T-helper 2 cell (primary cell): ENCODE measurements at regions not wholly inside any gene's neighbourhood (a gene's known extent, or its start where the extent isn't known, plus 50 kb on each side); places are given as distances from the start of the nearest gene placed in this dataset.

Source experiments
- DNase-seq, 5 experiments: peaks; one replicate each; pipeline versions ENCODE4 v3.0.0 to v3.0.0-alpha.2; 2012 to 2022

DNA sequence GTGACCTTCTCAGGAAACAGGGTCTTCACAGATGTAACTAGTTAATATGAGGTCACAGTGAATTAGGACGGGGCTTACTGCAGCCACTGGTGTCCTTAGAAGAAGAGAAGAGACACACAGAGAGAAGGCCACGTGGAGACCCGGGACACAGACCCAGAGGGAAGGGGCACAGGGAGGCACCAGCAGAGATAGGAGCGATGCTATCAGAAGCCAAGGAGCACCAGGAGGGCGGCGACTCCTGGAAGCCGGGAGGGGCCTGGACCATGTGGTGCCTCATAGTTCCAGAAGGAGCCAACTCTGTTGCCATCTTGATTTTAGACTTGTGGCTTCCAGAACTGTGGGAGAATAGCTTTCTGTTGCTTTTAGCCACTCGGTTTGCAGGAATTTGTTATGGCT, 505.9 kb downstream of the TCERG1L start:
- no peak for DNase-seq

DNA sequence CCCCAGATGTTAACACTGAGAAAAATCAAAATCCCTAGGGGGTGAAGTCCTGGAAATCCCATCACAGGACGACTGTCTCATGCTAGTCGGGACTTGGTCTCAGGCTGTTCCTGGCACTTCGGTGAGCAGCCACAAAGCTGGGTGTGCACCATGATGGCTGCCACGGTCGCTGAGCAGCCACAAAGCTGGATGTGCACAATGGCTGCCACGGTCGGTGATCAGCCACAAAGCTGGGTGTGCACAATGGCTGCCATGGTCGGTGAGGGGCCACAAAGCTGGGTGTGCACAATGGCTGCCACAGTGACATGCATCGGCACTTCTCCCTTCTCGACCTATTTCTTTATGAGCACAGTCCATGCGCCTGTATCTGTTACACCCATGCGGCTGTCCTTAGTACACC, 505.1 kb downstream of the TCERG1L start:
- DNase-seq, result no peak

DNA sequence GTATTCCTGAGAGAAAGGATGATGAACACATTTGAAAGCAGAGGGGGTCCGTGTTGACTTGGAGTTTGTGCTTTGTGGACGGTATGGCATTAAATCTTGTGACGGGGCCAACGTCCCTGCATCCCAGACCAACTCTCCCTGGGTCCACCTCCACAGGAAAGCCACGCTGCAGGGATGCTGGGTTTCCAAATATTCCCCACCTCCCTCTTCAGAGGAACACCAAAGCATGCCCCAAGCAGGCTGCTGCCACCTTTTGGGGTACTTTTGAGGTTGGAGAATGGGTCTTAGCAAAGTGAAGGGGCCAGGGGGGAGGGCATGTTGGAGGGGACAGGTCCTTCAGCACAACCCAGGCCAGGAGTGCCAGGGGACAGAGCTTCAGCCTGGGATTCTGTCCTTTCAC, 504.4 kb downstream of the TCERG1L start:
- DNase-seq, result no peak

DNA sequence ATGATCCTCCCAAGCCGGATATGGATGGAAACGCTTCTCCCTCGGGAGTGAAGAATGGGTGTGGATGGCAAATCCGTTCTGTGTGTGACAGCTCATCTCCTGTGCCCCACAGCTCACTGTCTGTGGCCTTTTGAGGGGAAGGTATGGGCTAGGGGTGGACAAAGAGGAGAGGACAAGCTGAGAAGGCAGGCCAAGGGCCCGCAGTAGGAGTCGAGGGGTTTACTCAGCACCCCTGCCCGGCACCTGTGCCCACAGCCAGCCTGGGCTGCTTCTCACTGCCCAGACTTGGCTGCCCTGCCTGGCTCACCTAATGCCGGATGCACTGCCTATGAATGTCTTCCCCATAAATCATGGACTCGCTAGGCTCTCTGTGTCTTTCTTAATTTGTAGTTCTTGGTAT, 503.8 kb downstream of the TCERG1L start:
- no peak for DNase-seq

DNA sequence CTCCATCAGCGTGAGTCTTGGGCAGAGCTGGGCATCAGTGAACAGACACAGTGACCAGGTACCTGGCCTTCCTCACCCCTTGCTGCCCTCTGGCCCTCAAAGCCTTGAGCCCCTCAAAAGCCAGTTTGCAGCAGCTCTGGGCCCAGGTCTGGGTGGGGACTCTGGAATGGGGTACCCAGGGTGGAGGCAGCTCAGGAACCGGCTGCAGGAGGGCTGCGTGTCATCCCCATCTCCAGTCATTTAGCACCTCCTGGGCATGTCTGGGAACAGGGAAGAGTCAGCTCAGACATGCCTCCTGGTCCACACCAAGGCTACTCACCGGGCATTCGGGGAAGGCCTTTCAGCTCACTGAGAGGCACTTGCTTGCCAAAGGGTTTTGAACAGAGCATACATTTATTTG, 503.3 kb downstream of the TCERG1L start:
- no peak for DNase-seq

DNA sequence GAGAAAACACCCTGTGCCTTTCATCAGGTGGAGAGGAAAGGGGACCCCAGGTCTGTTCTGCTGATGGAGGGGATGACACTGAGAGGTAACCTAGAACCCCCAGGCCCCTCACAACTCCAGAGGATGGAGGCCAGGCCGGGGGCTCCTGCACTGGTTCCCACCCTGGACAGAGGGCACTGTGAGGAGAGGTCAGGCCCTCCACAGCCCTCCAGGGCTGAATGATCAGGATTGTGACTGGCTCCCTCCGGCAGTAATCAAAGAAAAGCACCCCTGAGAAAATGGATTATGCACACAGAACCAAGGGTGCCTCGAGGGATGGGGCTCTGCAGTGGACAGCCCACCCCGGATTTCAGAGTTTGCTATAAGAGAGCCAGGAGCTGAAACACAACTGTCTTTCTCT, 502.8 kb downstream of the TCERG1L start:
- DNase-seq, result no peak

DNA sequence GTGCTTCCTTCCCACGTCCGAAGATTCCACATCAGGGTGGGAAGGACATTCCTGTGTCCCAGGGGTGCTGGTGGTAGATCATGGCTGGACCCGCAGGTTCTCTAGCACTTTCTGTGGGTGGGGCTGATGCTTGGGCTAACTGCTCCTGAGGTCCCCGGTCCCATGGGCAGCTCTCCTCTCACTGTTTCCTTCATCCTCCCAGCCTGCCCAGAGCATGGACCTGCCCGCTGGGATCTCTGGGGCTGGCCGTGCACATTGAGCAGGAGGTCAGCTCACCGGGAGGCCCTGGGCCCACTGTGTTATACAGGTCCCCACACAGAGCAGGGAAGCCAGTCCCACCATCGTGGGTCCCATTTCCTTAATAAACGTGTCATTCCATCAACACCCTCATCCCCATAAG, 502.3 kb downstream of the TCERG1L start:
- no peak for DNase-seq

DNA sequence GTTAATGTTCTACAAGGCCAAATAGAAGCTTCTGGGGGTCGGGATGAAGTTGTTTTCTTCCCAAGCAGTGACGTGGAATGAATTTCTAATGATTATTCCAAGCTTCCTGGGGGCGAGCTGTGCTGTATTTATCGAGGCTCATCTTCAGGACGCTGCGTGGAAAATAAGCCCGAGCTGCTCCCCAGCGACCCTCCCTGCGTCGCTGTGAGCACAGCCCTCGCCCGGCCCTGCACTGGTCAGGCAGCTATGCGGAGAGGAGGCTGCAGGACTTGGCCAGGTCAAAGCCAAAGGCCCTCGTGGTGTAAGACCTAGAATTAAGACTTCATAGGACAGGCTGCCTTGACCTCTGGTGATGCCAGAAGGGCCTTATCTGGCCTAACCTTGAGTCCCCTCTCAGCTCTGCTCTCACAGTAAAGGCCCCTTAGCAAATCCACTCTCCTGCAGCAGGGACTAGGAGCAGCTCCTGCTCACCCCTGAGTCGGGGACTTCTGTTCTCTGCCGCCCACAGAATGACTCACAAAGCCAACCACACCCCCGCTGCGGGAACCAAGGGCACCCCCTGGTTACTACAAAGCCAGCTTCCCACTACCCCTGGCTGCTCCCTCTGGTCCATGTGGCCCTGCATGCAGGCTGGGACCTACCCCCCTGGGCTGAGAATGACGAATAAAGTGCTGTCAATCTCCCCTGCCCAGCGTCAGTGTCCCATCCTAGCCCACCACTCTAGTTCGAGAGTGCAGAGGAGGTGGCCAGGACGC, 501.6 kb downstream of the TCERG1L start:
- no peak for DNase-seq

DNA sequence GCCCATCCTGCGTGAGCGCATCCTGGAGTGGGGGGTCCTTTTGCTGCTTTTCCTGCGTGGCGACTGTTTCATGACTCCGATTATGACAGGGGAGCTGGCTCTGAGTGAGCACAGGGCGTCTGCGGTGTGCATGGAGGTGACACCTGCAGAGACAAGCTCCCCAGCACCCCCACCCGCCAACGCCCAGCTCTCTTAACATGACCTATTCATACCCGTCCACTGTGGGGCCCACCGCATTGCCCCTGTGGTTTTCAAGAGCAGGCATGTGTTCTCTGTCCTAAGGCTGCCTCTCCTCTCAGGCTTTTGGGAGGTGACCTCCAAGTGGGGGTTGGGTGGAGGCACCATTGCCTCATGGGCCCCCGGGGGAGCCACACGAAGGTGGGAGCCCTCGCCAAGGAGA, 500.7 kb downstream of the TCERG1L start:
- no peak for DNase-seq

DNA sequence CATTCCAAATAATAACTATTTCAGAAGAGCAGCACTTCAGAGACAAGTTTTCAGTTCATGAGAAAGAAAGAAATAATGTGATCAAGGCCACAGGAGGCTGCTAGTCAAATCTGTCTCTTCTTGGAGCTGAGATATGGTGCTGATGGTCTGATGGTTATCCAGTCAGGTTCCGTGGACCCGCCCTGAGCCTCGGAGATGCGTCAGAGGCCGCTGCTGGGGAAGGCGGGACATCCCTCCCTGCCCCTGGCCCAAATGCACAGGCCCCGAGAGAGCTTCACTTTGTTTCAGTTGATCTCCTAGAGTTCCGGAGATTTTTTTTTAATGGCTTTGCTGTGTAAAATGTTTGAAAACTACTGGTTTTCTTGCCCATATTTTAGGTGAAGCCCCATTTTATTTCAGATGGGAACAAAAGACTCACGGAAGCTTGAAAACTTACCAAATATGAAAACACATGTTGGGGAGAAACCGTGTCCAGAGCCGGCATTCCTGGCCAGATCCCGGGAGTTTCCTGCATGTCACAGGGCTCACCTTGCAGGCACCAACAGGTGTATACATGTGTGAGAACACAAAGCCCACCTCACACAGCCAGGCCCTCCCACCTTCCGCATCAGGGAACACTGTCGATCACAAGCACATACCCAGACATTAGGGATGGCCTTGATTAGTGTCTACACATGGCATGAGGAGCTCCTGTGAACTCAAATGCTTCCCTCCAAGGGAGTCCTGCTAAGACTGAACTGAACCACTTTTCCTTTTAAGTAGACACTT, 499.0 kb downstream of the TCERG1L start:
- DNase-seq, result no peak

DNA sequence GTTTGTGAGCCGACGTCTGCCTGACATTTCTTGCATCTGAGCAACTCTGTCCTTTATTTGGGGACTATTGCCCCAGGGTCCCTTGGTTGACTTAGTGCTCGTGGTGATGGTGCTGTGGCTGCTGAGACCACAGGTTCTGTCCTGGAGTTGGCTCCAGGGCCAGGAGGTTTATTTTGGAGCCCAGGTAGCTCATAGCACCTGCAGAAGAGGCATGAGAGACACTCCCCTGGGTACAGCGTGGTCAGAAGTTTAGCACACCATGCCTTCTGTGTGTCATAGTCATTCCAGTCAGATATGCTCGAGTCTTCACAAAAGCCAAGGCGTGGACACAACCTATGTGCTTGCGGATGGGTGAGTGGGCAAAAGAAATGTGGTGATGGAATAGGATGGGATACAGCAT, 496.9 kb downstream of the TCERG1L start:
- DNase-seq, result no peak

DNA sequence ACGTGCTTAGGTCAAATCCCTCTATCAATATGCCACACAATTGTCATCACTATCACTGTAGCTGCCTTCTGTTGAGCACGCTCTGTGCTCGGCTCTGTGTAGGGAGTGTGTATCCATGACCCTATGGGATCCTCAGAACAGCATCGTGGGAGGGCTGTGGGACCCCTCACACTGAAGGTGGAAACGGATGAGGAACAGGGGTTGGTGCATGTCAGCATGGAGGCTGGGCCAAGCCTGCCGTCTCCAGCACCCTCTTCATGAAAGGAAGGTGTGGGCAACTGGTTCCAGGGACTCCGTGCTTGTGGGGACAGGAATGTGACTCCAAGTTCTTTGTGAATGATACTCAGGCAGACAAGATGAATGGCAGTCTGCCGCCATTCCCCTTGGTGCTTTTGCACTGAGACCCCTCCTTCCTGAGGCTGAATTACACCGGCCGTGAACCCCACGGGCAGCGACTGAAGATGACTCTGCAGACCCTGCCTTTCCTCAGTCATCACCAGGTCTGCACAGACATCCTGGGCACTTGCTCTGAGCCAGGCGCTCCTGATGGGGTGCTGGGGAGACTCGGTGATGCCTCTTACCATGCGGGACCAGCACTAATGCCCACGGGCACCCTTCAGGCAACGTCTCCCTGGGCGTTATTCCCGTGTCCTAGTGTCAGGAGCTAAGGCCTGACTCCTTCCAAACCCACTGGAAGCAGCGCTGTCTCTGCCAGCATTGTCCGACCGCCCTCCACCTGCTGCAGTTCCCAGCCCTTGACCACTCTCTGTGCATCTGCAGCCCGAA, 495.2 kb downstream of the TCERG1L start:
- no peak for DNase-seq

DNA sequence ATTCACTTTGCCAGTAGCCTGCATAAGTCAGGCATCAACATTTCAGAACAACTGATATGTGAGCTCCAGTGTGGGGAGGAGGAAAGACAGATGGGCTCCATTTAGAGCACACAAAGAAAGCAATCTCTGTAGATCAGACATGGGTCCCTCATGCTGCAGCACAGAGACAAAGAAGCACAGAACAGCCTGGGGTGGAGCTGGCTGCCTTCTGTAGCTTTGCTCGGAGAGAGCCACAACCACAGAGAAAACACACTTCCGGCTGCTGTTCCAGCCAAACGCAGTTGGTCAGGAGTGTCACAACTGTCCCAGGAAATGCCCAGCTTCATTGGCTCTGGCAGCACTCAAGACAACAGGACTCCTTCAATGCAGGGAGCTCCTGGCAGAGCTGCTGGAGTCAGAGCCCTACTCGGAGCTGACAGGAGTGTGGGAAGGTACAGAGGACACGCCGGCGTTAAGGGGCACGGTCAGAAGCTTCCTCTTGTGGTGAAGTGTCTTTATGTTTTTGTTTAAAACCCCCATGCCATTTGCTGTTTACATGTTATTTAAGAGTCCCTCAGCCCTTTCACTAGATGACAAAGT, 494.4 kb downstream of the TCERG1L start:
- no peak for DNase-seq

DNA sequence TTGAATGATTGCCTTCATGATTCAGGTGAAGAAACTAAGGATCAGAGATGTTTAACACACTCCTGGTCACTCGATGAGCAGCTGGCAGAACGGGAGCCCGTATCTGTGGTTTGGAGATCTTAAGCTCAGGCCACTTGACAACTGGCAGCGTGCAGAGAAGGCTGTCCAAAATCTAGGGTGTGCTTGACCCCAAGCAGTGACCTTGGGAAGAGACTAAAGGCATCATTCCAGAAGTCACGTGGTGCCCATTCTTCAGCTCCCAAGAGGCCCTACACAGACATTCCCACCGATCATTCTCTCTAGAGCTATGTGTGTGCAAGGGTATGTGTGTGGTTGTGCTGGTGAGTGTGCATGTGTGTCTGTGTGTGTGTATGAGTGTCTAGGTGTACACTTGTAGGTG, 493.8 kb downstream of the TCERG1L start:
- DNase-seq, result no peak

DNA sequence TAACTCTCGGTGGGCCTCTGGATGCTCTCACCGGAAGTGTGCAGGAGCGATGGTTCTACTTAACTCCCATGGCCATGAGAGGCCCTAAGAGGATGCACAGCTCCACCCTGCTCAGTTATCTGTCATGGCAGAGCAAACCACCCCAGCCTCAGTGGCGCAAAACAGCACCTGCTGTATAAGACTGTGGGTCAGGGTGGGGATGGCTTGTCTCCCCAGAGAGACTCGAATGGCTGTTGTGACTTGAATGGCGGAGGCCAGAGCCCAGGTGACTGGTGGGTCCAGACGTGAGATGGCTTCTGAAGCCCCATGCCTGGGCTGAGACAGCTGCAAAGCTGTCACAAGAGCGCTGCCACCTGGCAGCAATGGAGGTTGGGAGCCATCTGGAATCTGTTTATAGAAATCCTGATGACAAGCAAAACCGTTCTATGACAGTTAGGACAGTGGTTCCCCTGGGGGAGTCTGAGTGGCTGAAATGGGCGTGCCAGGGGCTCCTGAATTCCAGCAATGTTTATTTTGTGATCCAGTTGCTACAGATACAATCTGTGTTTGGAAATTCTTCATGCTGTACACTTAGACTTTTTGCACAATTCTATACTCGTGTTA, 490.5 kb downstream of the TCERG1L start:
- DNase-seq, result no peak

DNA sequence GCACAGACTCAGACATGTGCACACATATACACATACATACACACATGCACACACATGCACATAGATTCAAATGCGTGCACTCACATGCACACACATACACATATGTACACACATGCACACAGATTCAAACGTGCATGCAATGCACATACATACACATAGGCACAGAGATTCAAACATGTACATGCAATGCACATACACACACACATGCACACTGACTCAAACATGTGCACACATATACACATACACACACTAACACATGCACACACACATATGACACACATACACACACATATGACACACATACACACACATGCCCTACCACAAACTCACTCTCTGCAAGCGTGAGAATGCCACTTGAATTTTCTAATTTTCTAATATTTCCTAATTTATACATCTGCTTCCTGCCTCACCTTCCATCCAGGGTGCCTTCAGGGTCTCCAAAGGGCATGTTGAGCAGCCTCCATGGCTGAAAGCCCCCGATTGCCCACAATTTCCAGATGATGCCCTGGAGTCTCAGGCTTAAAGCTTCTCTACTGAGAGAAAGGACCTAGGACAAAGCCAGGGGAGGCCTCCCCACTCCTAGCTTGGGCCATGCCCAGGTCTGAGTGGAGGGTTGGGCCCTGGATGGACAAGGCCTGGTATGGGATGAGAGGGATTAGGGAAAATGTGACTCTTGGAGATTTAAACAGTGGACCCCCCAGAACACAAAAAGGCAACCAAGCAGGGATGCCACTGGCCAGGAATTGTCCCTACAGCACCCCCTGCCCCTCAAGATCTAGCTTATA, 487.1 kb downstream of the TCERG1L start:
- DNase-seq, result no peak

DNA sequence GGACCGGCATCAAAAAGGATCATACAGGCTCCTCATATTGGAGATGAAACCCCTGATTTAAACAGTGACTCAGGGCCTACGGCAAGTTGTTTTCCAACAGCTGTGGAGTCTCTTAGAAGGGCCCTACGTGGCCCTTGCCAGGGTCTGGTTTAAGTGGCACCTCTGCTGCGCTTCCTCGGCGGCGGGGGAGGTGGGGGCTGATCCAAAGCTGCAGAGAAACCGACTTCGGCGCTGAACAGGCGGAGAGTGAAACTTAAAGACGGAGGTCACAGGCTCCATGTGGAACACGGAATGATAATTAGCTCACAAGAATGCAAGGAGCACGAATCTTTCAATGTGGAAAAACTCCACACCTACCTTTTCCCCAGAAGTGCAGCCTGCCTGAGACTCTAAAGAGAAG, 477.9 kb downstream of the TCERG1L start:
- DNase-seq, result no peak

DNA sequence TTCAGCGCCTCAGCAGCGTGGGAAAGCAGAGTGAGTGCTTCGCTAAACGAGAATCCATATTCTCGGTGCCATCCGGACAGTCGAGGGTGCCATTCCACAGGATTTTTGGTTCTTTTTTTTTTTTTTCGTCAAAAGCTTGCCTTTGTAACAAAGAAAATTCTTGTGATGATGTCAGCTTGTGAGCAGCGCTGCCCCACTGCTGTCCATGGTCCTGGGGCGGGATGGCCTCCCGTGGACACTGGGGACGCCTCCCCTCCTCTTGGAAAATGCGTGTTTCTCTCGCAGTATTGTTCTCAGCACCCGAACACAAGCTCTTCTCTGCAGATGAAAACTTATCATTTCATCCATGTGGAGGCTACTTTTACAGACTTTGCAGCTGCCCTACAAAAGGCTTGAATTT, 477.4 kb downstream of the TCERG1L start:
- DNase-seq, result no peak

DNA sequence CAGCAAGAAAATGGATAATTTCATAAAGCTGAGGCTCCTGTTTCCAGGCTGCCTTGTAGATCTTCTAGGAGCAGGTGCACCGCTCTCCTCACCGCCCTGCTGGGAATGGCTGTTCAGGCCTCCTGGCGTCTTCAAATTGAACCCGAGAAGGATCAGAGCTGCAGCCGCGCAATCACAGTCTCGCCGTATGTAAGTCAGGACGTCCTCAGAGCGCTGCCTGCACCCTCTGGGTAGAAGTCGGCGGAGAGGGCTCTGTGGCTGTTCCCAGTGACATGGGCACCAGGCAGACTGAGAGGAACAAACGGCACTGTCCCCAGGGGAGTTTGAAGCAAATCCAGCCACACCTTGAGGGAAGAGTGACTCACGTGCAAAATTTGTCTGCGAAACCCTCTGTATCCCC, 476.9 kb downstream of the TCERG1L start:
- DNase-seq, result no peak

DNA sequence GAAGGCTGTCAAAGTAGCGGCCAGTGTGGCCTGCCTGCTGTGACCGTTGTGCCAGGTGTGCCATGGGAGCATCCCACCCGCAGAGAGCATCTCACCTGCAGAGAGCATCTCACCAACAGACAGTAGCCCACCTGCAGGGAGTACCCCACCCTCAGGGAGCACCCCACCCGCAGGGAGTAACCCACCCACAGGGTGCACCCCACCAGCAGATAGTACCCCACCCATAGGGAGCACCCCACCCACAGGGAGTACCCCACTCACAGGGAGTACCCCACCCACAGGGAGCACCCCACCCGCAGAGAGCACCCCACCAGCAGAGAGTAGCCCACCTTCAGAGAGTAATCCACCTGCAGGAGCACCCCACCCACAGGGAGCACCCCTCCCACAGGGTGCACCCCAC, 476.5 kb downstream of the TCERG1L start:
- no peak for DNase-seq

DNA sequence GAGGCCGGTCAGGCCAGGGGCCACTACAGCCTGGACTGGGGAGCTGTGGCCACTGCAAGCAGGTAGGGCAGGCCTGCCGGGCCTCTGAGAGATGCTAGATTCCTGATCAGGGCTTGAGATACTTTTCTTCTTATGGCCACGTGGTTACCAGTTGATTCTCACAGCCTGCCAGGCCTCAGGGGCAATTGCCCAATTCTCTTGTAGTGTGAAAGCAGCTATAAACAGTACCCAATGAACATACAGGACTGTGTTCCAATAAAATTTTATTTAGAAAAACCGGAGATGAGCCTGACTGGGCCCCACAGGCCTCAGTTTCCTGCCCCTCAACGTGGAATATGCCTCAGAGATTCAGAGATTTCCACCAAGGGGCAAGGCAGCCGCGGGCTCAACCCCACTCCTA, 475.2 kb downstream of the TCERG1L start:
- DNase-seq, result no peak

DNA sequence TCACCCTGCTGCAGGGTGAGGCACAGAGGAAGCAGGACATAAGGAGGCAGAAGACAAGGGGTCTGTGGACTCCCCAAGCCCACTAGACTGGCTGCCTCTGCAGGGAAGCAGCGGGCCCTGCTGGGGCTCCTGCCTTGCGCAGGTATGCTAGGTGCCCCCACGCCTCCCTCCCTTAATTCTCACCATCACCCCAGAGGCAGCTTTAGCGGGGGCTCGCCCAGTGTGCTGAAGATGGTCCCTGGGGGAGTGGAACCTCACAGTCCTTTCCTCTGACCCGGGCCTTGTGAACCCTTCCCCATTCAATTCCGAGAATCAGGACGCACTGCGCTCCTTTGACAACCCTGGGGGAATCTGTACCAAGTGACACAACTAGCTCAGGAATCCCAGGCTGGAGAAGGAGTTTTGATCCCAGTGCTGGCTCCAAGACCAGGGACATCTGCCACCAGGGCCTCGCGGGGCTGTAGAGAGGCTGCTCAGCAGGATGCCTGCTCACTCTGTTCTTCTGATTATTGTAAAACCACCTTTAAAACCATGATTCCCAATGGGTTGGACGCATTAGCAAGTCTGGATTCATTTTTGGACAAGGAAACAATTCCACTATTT, 468.4 kb downstream of the TCERG1L start:
- no peak for DNase-seq
